Fibroblast of pulmonary artery (primary cell): ENCODE measurements at regions not wholly inside any gene's neighbourhood (a gene's known extent, or its start where the extent isn't known, plus 50 kb on each side); places are given as distances from the start of the nearest gene placed in this dataset.
A peak's percentile ranks its signal among the peaks of the same experiment; 100 is the strongest.

Experiments used
- DNase-seq: peaks from one replicate; pipeline ENCODE4 v3.0.0-alpha.2; 2010; ENCODE audit warnings: low read depth
- H3K4me3 ChIP-seq: replicated peaks from 2 replicates; pipeline ENCODE4 v1.5.1; 2011; ENCODE audit warnings: low read depth, mild to moderate bottlenecking, control low read depth, low read length, moderate library complexity
- CTCF ChIP-seq: IDR thresholded peaks from 2 replicates; pipeline ENCODE4 v1.5.1; 2011; ENCODE audit warnings: mild to moderate bottlenecking, control low read depth, low read length, inconsistent platforms; ENCODE audit errors: missing control alignments

- TF ChIP-seq CTCF: no peak
- H3K4me3 ChIP-seq: no peak overlapping the region
- DNase-seq: no peak
Measured at GRCh38 chr6:137350857-137351256, 131.7 kb upstream of the IFNGR1 start.

- no peak overlapping the region for H3K4me3 ChIP-seq
- TF ChIP-seq CTCF: no peak
- no peak for DNase-seq
Measured at GRCh38 chr6:137349856-137350830, 131.0 kb upstream of the IFNGR1 start.

GRCh38 chr6:137348777-137349176, 129.6 kb upstream of the IFNGR1 start:
- no peak for TF ChIP-seq CTCF
- H3K4me3 ChIP-seq: no peak overlapping the region
- DNase-seq: no peak

- no peak for TF ChIP-seq CTCF
- no peak for DNase-seq
- H3K4me3 ChIP-seq: no peak overlapping the region
Measured at GRCh38 chr6:137343241-137343640, 124.1 kb upstream of the IFNGR1 start.

GRCh38 chr6:137342607-137343190, 123.5 kb upstream of the IFNGR1 start:
- TF ChIP-seq CTCF: no peak
- H3K4me3 ChIP-seq: peak overlapping the region; percentile 49
- DNase-seq: no peak

GRCh38 chr6:137341681-137342195, 122.6 kb upstream of the IFNGR1 start:
- peak; percentile 10 for DNase-seq

More at GRCh38 chr6:137341681-137342195, 122.6 kb upstream of the IFNGR1 start:
- TF ChIP-seq CTCF: no peak
- H3K4me3 ChIP-seq: no peak overlapping the region
